Activated naive CD4-positive, alpha-beta T cell treated with Interleukin-2 at 50 U/mL for 16 hours (primary cell): ENCODE measurements at regions not wholly inside any gene's neighbourhood (a gene's known extent, or its start where the extent isn't known, plus 50 kb on each side); places are given as distances from the start of the nearest gene placed in this dataset.
"Not testable (repeated sequence)": the region's sequence is repeated elsewhere in the genome, so short reads cannot be mapped to it uniquely, and the experiment has no call there.

Source experiments
- DNase-seq: peaks from one replicate; pipeline ENCODE4 v3.0.0-alpha.2; 2020

- no peak for DNase-seq
Measured at GRCh38 chr12:46084666-46085631, 94.6 kb upstream of the SCAF11 start.

- no peak for DNase-seq
Measured at GRCh38 chr12:46082490-46083200, 92.3 kb upstream of the SCAF11 start.

- no peak for DNase-seq
Measured at GRCh38 chr12:46073321-46073720, 82.9 kb upstream of the SCAF11 start.

GRCh38 chr12:46071769-46072624 lies 81.6 kb upstream of the SCAF11 start:
- DNase-seq: peak; percentile 61

- DNase-seq: no peak
Measured at GRCh38 chr12:46071335-46071734, 81.0 kb upstream of the SCAF11 start.

- DNase-seq: no peak
Measured at GRCh38 chr12:46067094-46067493, 76.7 kb upstream of the SCAF11 start.

GRCh38 chr12:46065412-46066166 lies 75.2 kb upstream of the SCAF11 start:
- no peak for DNase-seq

- DNase-seq: no peak
Measured at GRCh38 chr12:46064548-46064947, 74.2 kb upstream of the SCAF11 start.

GRCh38 chr12:46058697-46059096 lies 68.3 kb upstream of the SCAF11 start:
- not testable (repeated sequence) for DNase-seq

GRCh38 chr12:46050805-46051204 lies 60.4 kb upstream of the SCAF11 start:
- DNase-seq: no peak

GRCh38 chr12:46049665-46050064 lies 59.3 kb upstream of the SCAF11 start:
- no peak for DNase-seq

GRCh38 chr12:46046436-46046835 lies 56.1 kb upstream of the SCAF11 start:
- DNase-seq: no peak

- DNase-seq: no peak
Measured at GRCh38 chr12:46043972-46044520, 53.7 kb upstream of the SCAF11 start.
